ENCODE measurements at regions not wholly inside any gene's neighbourhood (a gene's known extent, or its start where the extent isn't known, plus 50 kb on each side); places are given as distances from the start of the nearest gene placed in this dataset.

GRCh38 chr22:44402196-44403111 lies 89.7 kb upstream of the SHISAL1 start:
- DNase-seq (ENCODE audit: low spot score) = no peak

GRCh38 chr22:44401783-44402110 lies 89.0 kb upstream of the SHISAL1 start:
- DNase-seq (ENCODE audit: low spot score) = no peak

- no peak for DNase-seq (ENCODE audit: low spot score)
These were observed 88.0 kb upstream of the SHISAL1 start for GRCh38 chr22:44400763-44401060.

- DNase-seq (ENCODE audit: low spot score) = peak; percentile 16
These were observed 87.4 kb upstream of the SHISAL1 start for GRCh38 chr22:44399906-44400762.

GRCh38 chr22:44398856-44399837 lies 86.4 kb upstream of the SHISAL1 start:
- peak; percentile 31 for DNase-seq (ENCODE audit: low spot score)

- DNase-seq (ENCODE audit: low spot score) = peak; percentile 15
These were observed 84.3 kb upstream of the SHISAL1 start for GRCh38 chr22:44396727-44397722.

- peak; percentile 12 for DNase-seq (ENCODE audit: low spot score)
These were observed 83.4 kb upstream of the SHISAL1 start for GRCh38 chr22:44396021-44396726.

GRCh38 chr22:44395118-44396005 lies 82.6 kb upstream of the SHISAL1 start:
- DNase-seq (ENCODE audit: low spot score) = no peak

- no peak for DNase-seq (ENCODE audit: low spot score)
These were observed 81.7 kb upstream of the SHISAL1 start for GRCh38 chr22:44394246-44395117.

GRCh38 chr22:44393066-44393465 lies 80.3 kb upstream of the SHISAL1 start:
- DNase-seq (ENCODE audit: low spot score) = no peak

- no peak for DNase-seq (ENCODE audit: low spot score)
These were observed 79.7 kb upstream of the SHISAL1 start for GRCh38 chr22:44392446-44392921.

- no peak for DNase-seq (ENCODE audit: low spot score)
These were observed 79.0 kb upstream of the SHISAL1 start for GRCh38 chr22:44391481-44392445.

- DNase-seq (ENCODE audit: low spot score) = no peak
These were observed 78.3 kb upstream of the SHISAL1 start for GRCh38 chr22:44391015-44391414.

GRCh38 chr22:44390613-44390970 lies 77.8 kb upstream of the SHISAL1 start:
- no peak for DNase-seq (ENCODE audit: low spot score)

- DNase-seq (ENCODE audit: low spot score) = no peak
These were observed 77.3 kb upstream of the SHISAL1 start for GRCh38 chr22:44389926-44390612.

GRCh38 chr22:44389181-44389580 lies 76.4 kb upstream of the SHISAL1 start:
- no peak for DNase-seq (ENCODE audit: low spot score)

Measured in D341Med (cell line).